Astrocyte of the spinal cord (primary cell): ENCODE measurements at regions not wholly inside any gene's neighbourhood (a gene's known extent, or its start where the extent isn't known, plus 50 kb on each side); places are given as distances from the start of the nearest gene placed in this dataset.

ENCODE experiments used
- DNase-seq: peaks from one replicate; pipeline ENCODE4 v3.0.0; 2011; ENCODE audit warnings: low read depth, low spot score
- H3K4me3 ChIP-seq: 2 replicates; pipeline ENCODE4 v1.5.1; 2011; ENCODE audit warnings: low read depth, mild to moderate bottlenecking, low read length, moderate library complexity
- CTCF ChIP-seq: IDR thresholded peaks from 2 replicates; pipeline ENCODE4 v1.5.1; 2012; ENCODE audit warnings: low read depth, mild to moderate bottlenecking, low read length, inconsistent platforms
- in situ Hi-C: cut with HindIII; loops from 2 replicates; pipeline ENCODE4 v1.10.0; 2017; ENCODE audit warnings: low sequenced_read_pairs

- peak; percentile 5 for DNase-seq
- in situ Hi-C loops = no loop called here
These were observed 2212.2 kb upstream of the ACO1 start for GRCh38 chr9:30172206-30172605.

GRCh38 chr9:30178610-30179009, 2205.8 kb upstream of the ACO1 start:
- DNase-seq = no peak
- H3K4me3 ChIP-seq = no peak overlapping the region
- in situ Hi-C loops = no loop called here
- no peak for TF ChIP-seq CTCF

More at GRCh38 chr9:30172206-30172605, 2212.2 kb upstream of the ACO1 start:
- H3K4me3 ChIP-seq = no peak overlapping the region
- TF ChIP-seq CTCF = no peak

- no peak overlapping the region for H3K4me3 ChIP-seq
- DNase-seq = no peak
- no peak for TF ChIP-seq CTCF
- in situ Hi-C loops = no loop called here
These were observed 2191.0 kb upstream of the ACO1 start for GRCh38 chr9:30193421-30193820.

- no peak for DNase-seq
- H3K4me3 ChIP-seq = no peak overlapping the region
- TF ChIP-seq CTCF = no peak
- in situ Hi-C loops = no loop called here
These were observed 2187.5 kb upstream of the ACO1 start for GRCh38 chr9:30196941-30197340.

GRCh38 chr9:30197453-30197852, 2187.0 kb upstream of the ACO1 start:
- no peak for DNase-seq
- in situ Hi-C loops = no loop called here
- TF ChIP-seq CTCF = no peak
- no peak overlapping the region for H3K4me3 ChIP-seq

- in situ Hi-C loops = no loop called here
- DNase-seq = no peak
- no peak overlapping the region for H3K4me3 ChIP-seq
- TF ChIP-seq CTCF = no peak
These were observed 2186.5 kb upstream of the ACO1 start for GRCh38 chr9:30197954-30198353.
